ENCODE measurements at regions not wholly inside any gene's neighbourhood (a gene's known extent, or its start where the extent isn't known, plus 50 kb on each side); places are given as distances from the start of the nearest gene placed in this dataset.

- H3K4me3 ChIP-seq: no peak overlapping the region
- DNase-seq: no peak
- H3K36me3 ChIP-seq: no peaks in the 10 kb centered on the region
- H3K27ac ChIP-seq: no peak overlapping the region
- TF ChIP-seq POLR2A (IDR thresholded peaks at IDR 0.05) (no peak), CTCF (IDR thresholded peaks at IDR 0.05) (no peak)
- H3K27me3 ChIP-seq: no peaks in the 10 kb centered on the region
- no peaks in the 10 kb centered on the region for H3K9me3 ChIP-seq
- H3K4me1 ChIP-seq: no peaks in the 10 kb centered on the region
Observed at GRCh38 chr2:60070736-60071489, 482.5 kb downstream of the BCL11A start.

- H3K9me3 ChIP-seq: no peaks in the 10 kb centered on the region
- no peak for TF ChIP-seq POLR2A (IDR thresholded peaks at IDR 0.05)
- TF ChIP-seq CTCF (IDR thresholded peaks at IDR 0.05): no peak
- no peak overlapping the region for H3K4me3 ChIP-seq
- no peak overlapping the region for H3K27ac ChIP-seq
- H3K27me3 ChIP-seq: no peaks in the 10 kb centered on the region
- no peak for DNase-seq
- no peaks in the 10 kb centered on the region for H3K36me3 ChIP-seq
- no peaks in the 10 kb centered on the region for H3K4me1 ChIP-seq
Observed at GRCh38 chr2:60070196-60070595, 483.3 kb downstream of the BCL11A start.

GRCh38 chr2:60068755-60069154 lies 484.7 kb downstream of the BCL11A start:
- no peaks in the 10 kb centered on the region for H3K36me3 ChIP-seq
- no peaks in the 10 kb centered on the region for H3K9me3 ChIP-seq
- TF ChIP-seq CTCF (IDR thresholded peaks at IDR 0.05) (no peak), POLR2A (IDR thresholded peaks at IDR 0.05) (no peak)
- H3K27me3 ChIP-seq: no peaks in the 10 kb centered on the region
- H3K27ac ChIP-seq: no peak overlapping the region
- H3K4me3 ChIP-seq: no peak overlapping the region
- H3K4me1 ChIP-seq: no peaks in the 10 kb centered on the region
- no peak for DNase-seq

DNA sequence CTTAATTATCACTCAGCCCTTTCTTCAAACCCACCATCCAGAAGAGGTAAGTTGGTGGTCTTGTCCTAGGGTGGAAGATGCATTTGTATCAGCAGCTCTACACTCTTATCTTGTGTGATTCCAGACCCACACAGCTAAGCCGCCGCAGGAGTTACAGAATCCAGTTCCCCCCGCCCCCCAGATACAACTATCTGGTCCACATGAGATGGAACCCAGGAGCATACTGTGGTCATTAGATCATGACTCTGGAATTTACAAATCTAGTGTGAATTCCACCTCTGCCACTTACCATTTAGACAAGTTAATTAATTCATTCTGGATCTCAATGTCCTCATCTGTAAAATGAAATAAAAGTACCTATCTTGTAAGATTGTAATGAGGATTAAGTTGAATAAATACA lies 486.4 kb downstream of the BCL11A start:
- Histone ChIP-seq H3K9me3 (no peaks in the 10 kb centered on the region), H3K36me3 (no peaks in the 10 kb centered on the region), H3K27me3 (no peaks in the 10 kb centered on the region), H3K4me1 (no peaks in the 10 kb centered on the region), H3K27ac (no peak overlapping the region), H3K4me3 (no peak overlapping the region)
- no peak for TF ChIP-seq POLR2A (IDR thresholded peaks at IDR 0.05)
- TF ChIP-seq CTCF (IDR thresholded peaks at IDR 0.05): no peak
- DNase-seq: no peak

DNA sequence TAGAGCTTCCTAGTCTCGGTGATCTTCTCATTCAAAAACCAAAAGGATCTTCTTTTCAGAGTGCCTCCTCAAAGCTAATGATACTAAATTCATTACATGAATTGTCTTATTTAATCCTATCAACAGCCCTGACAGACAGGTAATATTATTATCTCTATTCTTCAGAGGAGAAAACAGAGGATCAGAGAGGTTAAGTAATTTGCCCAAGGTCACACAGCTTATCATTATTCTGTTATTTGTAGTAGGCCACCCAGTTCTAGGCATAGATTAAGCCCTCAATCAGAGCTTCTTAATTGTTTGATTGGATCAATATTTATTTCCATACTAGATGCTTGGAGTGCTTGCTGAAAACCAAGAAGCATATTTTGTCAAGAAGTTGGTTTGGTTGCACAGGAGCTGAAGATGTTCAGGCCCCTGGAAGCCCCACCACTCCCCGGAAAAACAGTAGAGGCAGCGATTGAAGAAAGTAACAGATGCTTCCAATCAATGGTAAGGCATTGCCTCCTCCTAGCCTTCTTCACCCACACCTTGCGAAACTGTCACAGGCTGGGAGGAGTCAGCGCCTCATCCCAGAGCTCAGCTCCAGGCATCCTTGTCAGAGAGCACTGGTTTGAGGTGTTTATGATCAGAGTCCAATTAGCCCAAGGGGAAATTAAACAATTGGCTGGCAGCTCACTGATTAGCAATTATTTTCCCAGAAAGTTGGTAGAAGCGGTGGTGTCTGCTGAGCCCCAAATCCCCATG lies 487.2 kb downstream of the BCL11A start:
- no peaks in the 10 kb centered on the region for H3K36me3 ChIP-seq
- no peak overlapping the region for H3K4me3 ChIP-seq
- H3K27ac ChIP-seq: no peak overlapping the region
- no peaks in the 10 kb centered on the region for H3K27me3 ChIP-seq
- no peaks in the 10 kb centered on the region for H3K4me1 ChIP-seq
- no peaks in the 10 kb centered on the region for H3K9me3 ChIP-seq
- no peak for DNase-seq
- TF ChIP-seq CTCF (IDR thresholded peaks at IDR 0.05): no peak
- TF ChIP-seq POLR2A (IDR thresholded peaks at IDR 0.05): no peak

Data from Peyer's patch (tissue), 4 donors.